ENCODE measurements at regions not wholly inside any gene's neighbourhood (a gene's known extent, or its start where the extent isn't known, plus 50 kb on each side); places are given as distances from the start of the nearest gene placed in this dataset.

DNA sequence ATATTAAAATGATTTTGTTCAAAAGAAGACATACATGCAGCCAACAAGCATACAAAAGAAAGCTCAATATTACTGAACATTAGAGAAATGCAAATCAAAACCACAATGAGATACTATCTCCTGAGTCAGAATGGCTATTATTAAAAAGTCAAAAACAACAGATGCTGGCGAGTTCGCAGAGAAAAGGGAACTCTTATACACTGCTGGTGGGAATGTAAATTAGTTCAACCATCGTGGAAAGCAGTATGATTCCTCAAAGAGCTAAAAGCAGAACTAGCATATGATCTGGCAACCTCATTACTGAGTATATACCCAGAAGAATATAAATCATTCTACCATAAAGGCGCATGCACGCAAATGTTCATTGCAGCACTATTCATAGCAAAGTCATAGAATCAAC, 126.0 kb upstream of the HMCN1 start:
- H3K4me1 ChIP-seq (ENCODE audit: low read depth, poor library complexity, severe bottlenecking), result peaks cover 12% of the 10 kb centered on the region
- no peaks in the 10 kb centered on the region for H3K27me3 ChIP-seq (ENCODE audit: insufficient read depth, low read depth)
- H3K4me3 ChIP-seq (IDR thresholded peaks at IDR 0.05; ENCODE audit: insufficient read depth, low read depth, low read length), result no peak overlapping the region
- H4K20me1 ChIP-seq (ENCODE audit: insufficient read depth), result no peaks in the 10 kb centered on the region
- H2AFZ ChIP-seq (ENCODE audit: low read depth), result no peak overlapping the region
- H3K4me2 ChIP-seq, result no peak overlapping the region
- no peak overlapping the region for H3K27ac ChIP-seq
- no peak overlapping the region for H3K9ac ChIP-seq
- H3K36me3 ChIP-seq (ENCODE audit: insufficient read depth), result no peaks in the 10 kb centered on the region
- no peaks in the 10 kb centered on the region for H3K79me2 ChIP-seq (ENCODE audit: insufficient read depth, low read depth)
- TF ChIP-seq, protein P1, sequence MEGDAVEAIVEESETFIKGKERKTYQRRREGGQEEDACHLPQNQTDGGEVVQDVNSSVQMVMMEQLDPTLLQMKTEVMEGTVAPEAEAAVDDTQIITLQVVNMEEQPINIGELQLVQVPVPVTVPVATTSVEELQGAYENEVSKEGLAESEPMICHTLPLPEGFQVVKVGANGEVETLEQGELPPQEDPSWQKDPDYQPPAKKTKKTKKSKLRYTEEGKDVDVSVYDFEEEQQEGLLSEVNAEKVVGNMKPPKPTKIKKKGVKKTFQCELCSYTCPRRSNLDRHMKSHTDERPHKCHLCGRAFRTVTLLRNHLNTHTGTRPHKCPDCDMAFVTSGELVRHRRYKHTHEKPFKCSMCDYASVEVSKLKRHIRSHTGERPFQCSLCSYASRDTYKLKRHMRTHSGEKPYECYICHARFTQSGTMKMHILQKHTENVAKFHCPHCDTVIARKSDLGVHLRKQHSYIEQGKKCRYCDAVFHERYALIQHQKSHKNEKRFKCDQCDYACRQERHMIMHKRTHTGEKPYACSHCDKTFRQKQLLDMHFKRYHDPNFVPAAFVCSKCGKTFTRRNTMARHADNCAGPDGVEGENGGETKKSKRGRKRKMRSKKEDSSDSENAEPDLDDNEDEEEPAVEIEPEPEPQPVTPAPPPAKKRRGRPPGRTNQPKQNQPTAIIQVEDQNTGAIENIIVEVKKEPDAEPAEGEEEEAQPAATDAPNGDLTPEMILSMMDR (conservative IDR thresholded peaks at IDR 0.05; ENCODE audit: low read depth, low read length), result no peak

DNA sequence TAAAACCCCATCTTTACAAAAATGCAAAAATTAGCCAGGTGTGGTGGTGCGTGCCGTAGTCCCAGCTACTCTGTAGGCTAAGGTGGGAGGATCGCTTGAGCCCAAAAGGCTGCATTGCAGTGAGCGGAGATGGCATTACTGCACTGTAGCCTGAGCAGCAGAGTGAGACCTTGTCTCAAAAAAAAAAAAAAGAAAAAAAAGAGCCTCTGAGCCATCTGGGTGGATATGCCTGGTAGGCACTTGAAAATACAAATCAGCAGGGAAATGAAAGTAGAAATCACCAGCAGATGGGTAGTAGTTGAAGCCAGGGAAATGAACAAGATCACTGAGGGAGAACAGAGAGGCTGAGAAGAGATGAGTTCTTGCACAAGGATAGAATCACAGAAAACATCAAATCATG, 131.0 kb upstream of the HMCN1 start:
- H3K27ac ChIP-seq, result no peak overlapping the region
- TF ChIP-seq, protein P1 (conservative IDR thresholded peaks at IDR 0.05; ENCODE audit: low read depth, low read length), result no peak
- H3K4me3 ChIP-seq (IDR thresholded peaks at IDR 0.05; ENCODE audit: insufficient read depth, low read depth, low read length), result no peak overlapping the region
- H4K20me1 ChIP-seq (ENCODE audit: insufficient read depth), result no peaks in the 10 kb centered on the region
- H3K27me3 ChIP-seq (ENCODE audit: insufficient read depth, low read depth), result no peaks in the 10 kb centered on the region
- H3K79me2 ChIP-seq (ENCODE audit: insufficient read depth, low read depth), result no peaks in the 10 kb centered on the region
- no peaks in the 10 kb centered on the region for H3K36me3 ChIP-seq (ENCODE audit: insufficient read depth)
- no peak overlapping the region for H3K9ac ChIP-seq
- H3K4me2 ChIP-seq, result no peak overlapping the region
- no peak overlapping the region; the same call in 1 of the 2 replicates for H2AFZ ChIP-seq (ENCODE audit: low read depth)
- peaks cover 4% of the 10 kb centered on the region for H3K4me1 ChIP-seq (ENCODE audit: low read depth, poor library complexity, severe bottlenecking)

DNA sequence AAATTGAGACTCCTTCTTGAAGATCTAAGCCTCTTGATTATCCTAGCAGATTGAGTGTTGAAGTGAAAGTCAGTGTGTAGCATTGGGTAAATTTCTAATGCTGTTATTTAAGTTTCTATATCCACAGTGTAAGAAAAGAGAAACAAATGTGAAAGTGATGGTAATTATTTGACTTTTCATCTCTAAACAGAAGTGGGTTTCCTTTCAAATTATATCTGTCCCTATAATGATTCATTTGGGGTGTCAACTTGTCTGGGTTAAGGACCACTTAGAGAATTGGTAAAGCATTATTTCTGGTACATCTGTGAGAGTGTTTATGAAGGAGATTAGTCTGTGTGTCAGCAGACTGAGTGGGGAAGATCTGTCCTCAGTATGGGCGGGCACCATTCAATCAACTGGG, 133.0 kb upstream of the HMCN1 start:
- TF ChIP-seq, protein P1 (conservative IDR thresholded peaks at IDR 0.05; ENCODE audit: low read depth, low read length), result no peak
- Histone ChIP-seq H3K4me3 (IDR thresholded peaks at IDR 0.05; ENCODE audit: insufficient read depth, low read depth, low read length) (no peak overlapping the region), H3K36me3 (ENCODE audit: insufficient read depth) (no peaks in the 10 kb centered on the region), H3K27me3 (ENCODE audit: insufficient read depth, low read depth) (no peaks in the 10 kb centered on the region), H3K9ac (no peak overlapping the region), H3K4me2 (no peak overlapping the region), H3K79me2 (ENCODE audit: insufficient read depth, low read depth) (no peaks in the 10 kb centered on the region), H3K4me1 (ENCODE audit: low read depth, poor library complexity, severe bottlenecking) (peaks cover 8% of the 10 kb centered on the region), H3K27ac (no peak overlapping the region), H2AFZ (ENCODE audit: low read depth) (no peak overlapping the region), H4K20me1 (ENCODE audit: insufficient read depth) (no peaks in the 10 kb centered on the region)

DNA sequence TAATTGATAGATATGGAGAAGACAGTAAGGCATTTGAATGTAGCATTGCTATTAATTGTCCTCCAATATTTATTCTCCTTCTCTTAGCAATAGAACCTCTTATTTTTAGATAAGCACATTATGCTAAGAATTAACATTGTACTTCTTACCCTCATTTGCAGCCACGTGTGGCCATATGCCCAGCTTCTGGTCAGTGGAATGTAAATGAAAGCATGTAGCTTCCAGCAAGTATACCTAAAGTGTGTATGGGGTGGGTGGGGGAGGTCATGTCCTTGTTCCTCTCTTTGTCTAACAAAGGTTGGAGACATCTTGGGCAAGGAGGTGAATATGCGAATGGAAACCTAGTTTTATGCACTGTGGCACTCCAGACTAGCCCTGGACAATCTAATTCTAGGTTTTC, 133.6 kb upstream of the HMCN1 start:
- H3K27me3 ChIP-seq (ENCODE audit: insufficient read depth, low read depth), result no peaks in the 10 kb centered on the region
- H3K4me1 ChIP-seq (ENCODE audit: low read depth, poor library complexity, severe bottlenecking), result peaks cover 8% of the 10 kb centered on the region
- no peak overlapping the region for H3K9ac ChIP-seq
- no peak overlapping the region for H2AFZ ChIP-seq (ENCODE audit: low read depth)
- H3K27ac ChIP-seq, result no peak overlapping the region
- no peaks in the 10 kb centered on the region for H3K79me2 ChIP-seq (ENCODE audit: insufficient read depth, low read depth)
- H3K4me2 ChIP-seq, result no peak overlapping the region
- TF ChIP-seq, protein P1 (conservative IDR thresholded peaks at IDR 0.05; ENCODE audit: low read depth, low read length), result no peak
- H3K36me3 ChIP-seq (ENCODE audit: insufficient read depth), result no peaks in the 10 kb centered on the region
- H4K20me1 ChIP-seq (ENCODE audit: insufficient read depth), result no peaks in the 10 kb centered on the region
- no peak overlapping the region for H3K4me3 ChIP-seq (IDR thresholded peaks at IDR 0.05; ENCODE audit: insufficient read depth, low read depth, low read length)
